ENCODE measurements at regions not wholly inside any gene's neighbourhood (a gene's known extent, or its start where the extent isn't known, plus 50 kb on each side); places are given as distances from the start of the nearest gene placed in this dataset.

DNA sequence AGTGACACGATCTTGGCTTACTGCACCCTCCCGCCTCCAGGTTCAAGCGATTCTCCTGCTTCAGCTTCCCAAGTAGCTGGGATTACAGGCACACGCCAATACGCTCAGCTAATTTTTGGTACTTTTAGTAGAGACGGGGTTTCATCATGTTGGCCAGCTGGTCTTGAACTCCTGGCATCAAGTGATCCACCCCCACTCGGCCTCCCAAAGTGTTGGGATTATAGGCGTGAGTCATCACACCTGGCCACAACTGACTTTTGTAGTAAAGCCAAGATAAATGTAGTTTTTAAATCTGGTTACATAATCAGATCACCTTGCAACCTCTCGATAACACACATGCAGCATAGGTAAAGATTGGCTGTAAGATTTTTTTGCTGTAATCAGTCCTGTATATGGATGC lies 657.5 kb upstream of the DPPA4 start:
- TF ChIP-seq TAF1 (IDR thresholded peaks at IDR 0.05; ENCODE audit: low read depth): no peak
- TF ChIP-seq EP300 (IDR thresholded peaks at IDR 0.05; ENCODE audit: borderline replicate concordance): no peak
- no peak for TF ChIP-seq NFIC (IDR thresholded peaks at IDR 0.05)

Data from Ishikawa (cell line).